Stimulated activated CD4-positive, alpha-beta T cell treated with anti-CD3 and anti-CD28 coated beads, Interleukin-4, amount 100 ng/mL, for 48 hours (primary cell): ENCODE measurements at regions not wholly inside any gene's neighbourhood (a gene's known extent, or its start where the extent isn't known, plus 50 kb on each side); places are given as distances from the start of the nearest gene placed in this dataset.

ENCODE experiments used
- DNase-seq, 2 donors: peaks; one replicate each; pipeline ENCODE4 v3.0.0-alpha.2; 2020; ENCODE audit warnings: low read depth in 2 of 2

DNA sequence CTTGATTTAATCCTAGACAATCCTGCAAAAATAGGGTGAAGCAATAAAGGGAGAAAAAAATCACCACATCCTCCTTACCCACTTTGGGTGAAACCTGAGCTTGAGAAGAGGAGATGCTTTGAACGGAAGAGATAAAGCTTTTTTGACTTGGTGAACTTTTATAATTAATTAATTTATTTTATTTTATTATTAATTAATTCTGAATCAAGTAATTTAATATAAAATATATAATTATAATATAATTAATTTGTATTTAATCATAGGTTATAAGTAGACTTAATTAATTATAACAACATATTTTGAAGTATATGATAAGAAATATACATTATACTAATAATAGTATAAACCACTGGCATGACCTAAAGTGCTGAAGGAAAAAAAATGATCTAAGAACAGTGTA, 2164.8 kb downstream of the LRRC4C start:
- DNase-seq, result no peak

DNA sequence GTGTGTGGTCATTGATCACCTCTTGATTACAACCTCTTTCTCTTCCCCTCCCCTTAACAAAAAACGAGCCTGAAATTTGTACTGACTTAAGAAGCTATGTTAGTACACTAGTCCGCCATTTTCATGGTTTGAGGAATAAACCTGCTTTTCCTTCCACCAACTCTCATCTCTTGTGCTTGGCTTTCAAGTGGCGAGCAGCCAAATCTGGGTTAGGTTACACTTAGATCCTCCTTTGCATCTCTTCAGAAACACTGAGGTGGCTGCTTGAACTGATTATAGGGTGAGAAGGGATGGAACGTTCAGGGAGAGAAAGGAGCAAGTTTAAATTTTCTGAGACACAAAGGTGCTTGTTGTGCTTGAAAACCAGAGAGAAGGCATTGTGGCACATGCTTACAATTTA, 2171.4 kb downstream of the LRRC4C start:
- no peak for DNase-seq

GRCh38 chr11:39268176-39268690, 2191.2 kb downstream of the LRRC4C start:
- DNase-seq, result no peak

DNA sequence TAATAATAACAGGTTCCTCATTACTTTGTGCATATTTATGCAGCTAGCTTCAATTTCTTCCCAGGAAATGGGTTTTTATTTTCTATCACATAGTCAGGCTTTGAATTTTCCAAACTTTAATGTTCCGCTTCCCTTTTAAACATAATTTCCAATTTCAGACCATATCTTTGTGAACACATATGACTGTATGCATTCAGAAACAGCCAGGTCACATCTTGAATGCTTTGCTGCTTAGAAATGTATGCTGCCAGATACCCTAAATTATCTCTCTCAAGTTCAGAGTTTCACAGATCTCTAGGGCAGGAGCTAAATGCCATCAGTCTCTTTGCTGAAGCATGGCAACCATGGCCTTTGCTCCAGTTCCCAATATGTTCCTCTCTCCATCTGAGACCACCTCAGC, 2203.8 kb downstream of the LRRC4C start:
- no peak for DNase-seq

GRCh38 chr11:39249566-39250365, 2209.7 kb downstream of the LRRC4C start:
- DNase-seq, result no peak

- DNase-seq, result no peak
These were observed 2211.8 kb downstream of the LRRC4C start for GRCh38 chr11:39247570-39248137.

DNA sequence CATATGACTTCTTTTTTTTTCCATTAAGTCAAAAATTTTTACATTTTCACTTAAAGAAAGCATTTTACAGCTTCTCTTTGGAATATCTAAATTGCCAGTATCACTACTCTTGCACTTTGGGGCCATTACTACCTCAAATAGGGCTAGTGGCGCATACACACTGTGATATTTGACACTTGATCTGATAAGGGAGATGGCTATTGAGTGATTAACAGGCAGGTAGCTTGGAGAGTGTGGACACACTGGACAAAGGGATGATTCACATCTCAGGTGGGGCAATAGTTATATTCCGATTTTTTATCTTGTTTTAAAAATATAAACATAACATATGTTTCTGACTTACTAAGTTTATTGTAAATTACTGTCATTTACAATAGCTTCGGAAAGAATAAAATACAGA, 2219.9 kb downstream of the LRRC4C start:
- no peak for DNase-seq

GRCh38 chr11:39236916-39237315, 2222.5 kb downstream of the LRRC4C start:
- DNase-seq, result no peak

GRCh38 chr11:39221550-39222138, 2237.8 kb downstream of the LRRC4C start:
- no peak for DNase-seq

DNA sequence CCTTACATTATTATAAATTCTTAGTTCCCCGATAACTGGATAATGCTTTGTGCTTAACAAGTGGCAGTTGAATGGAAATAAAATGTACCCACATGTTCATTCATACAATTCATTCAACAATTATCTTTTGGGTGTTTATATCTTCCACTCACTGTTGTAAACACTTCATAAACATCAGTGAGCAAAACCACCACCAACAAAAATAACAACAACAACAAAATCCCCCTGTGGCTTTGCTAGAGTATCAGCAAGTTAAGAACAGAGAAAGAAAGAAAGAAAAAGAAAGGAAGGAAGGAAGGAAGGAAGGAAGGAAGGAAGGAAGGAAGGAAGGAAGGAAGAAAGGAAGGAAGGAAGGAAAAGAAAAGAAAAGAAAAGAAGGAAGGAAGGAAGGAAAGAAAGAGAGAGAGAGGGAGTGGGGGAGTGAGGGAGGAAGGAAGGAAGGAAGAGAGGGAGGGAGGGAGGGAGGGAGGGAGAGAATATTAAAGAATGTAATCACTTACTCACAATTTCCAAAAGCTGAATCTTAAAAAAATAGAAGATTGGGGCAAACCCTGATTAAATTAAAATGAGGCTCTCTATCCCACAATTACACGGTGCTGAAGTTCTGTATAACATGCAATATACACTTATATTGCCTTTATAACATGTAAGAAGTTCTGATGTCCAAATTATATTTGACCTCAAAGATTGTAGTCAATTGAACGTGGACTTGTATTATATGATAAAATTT, 2238.8 kb downstream of the LRRC4C start:
- DNase-seq, result no peak

- DNase-seq, result no peak
These were observed 2239.4 kb downstream of the LRRC4C start for GRCh38 chr11:39220069-39220468.

DNA sequence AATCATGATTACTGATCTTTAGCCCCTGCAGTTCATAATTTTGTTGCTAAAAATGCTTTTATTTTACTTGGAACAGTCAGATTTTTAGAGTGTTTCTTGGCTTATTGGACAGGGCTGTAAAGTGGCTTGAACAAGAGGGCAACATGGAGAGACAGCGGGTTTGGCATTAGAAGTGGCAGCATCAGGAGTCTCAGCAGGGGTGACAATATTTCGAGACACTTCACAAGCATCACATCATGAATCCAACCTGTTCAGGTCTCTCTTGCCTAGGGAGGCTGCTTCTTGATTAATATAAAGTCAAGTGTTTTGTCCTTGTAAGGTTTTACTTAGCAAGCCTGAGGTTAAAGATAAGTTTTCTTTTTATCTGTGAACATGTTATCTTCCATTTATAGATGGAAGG, 2249.5 kb downstream of the LRRC4C start:
- DNase-seq, result no peak

DNA sequence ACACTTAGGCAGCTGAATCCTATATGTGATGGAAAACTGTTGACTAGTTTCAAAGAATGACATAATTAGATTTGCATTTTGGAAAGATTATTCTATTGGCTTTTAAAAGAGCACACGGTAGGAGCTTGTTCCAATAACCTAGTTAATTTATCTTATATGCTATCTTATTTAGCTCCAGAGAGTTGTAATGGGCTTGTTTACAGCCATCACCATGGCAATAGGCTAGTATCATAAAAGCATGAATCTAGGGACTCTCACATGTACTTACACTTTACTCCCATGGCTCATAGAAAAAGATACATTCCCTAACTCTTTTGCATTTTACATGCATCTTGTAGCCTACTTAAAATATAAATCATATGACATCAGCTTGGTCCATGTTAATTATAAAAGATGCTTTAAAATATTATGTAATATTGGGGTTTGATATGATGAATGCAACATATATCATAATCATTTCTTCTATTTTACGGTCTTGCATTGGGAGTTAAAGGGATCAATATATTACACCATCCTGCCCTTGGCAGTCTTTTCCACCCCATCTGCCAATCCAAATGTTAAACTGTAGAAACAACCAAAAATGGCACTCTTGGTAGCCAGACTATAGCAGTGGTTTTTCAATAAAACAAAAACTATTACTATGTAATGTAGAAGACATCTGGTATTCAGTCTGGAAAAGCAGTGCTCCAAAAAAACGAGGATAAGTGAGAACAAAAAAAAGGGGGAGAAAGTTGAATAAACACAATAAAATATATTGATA, 2254.0 kb downstream of the LRRC4C start:
- no peak for DNase-seq

GRCh38 chr11:39192671-39193070, 2266.8 kb downstream of the LRRC4C start:
- DNase-seq, result no peak

DNA sequence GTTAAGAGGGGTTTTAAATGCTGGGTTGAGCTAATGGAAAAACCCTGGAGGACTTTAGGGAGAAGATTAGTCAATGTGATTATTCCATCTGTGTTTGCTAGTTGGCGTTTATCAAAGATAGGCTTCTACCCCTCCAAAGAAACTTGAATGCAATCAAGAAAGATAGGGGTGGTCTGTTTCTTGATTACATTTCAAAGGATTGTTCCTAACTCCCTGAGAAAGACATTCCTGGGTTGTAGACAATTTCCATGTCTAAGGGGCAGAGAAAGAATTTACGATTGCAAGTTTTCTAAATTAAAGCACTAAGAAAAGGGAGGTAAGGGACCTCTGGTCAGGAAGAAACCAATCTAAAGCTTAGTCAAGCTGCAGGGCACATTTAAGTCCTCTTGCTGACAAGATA, 2268.7 kb downstream of the LRRC4C start:
- DNase-seq, result no peak

- DNase-seq, result no peak
These were observed 2281.8 kb downstream of the LRRC4C start for GRCh38 chr11:39177678-39178077.

DNA sequence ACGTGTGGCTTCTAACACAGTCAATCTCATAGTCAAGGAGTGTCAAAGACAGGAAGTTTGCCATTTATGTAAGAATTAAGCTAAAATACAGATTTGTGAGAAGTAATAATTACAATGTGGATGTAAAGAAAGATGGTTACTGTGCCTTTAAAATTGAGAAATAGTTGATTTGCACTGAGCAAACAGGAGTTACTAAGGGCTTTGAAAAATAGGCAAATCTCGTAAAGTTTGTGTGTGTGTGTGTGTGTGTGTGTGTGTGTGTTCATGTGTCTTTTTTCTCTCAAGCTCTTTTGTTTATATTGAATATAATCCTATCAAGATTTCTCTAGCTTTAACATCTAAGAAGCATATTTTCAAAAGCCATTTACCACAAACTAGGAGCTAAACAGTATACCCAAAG, 2284.5 kb downstream of the LRRC4C start:
- no peak for DNase-seq

DNA sequence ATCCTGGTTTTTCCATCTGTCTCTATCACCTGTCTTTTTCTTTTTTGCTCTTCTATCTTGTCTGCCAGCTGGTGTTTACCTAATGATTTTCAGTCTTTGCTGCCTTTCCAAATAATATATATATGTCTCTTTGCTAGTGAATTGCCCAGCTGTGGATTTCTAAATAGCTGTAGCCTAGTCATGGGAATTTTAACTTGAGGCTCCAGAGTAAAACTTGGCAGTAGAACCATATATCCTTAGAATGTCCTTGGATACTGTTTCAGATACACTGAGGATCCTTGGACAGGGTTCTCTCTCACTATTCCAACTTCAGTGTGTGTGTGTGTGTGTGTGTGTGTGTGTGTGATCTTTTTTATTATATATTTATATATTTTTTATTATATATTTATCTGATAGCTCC, 2285.3 kb downstream of the LRRC4C start:
- no peak for DNase-seq

DNA sequence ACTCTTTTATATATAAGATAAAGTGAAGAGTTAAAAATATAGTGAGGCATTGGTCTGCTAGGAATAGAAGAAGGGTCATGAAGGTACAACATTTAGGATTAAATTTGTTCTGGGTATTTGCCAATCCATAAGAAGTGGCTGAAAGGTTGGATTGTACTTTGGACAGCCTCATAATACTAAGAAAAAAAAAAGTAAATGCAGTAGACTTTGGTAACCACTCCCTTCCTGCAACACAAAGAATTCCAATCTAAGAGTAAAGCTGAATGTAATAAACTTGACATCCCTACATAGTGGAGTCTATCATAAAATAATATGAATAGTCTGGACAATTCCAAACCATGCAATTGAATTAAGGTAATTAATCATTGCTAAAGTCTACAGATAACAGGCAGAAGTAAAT, 2294.4 kb downstream of the LRRC4C start:
- DNase-seq, result no peak

GRCh38 chr11:39149214-39149613, 2310.2 kb downstream of the LRRC4C start:
- DNase-seq, result no peak

DNA sequence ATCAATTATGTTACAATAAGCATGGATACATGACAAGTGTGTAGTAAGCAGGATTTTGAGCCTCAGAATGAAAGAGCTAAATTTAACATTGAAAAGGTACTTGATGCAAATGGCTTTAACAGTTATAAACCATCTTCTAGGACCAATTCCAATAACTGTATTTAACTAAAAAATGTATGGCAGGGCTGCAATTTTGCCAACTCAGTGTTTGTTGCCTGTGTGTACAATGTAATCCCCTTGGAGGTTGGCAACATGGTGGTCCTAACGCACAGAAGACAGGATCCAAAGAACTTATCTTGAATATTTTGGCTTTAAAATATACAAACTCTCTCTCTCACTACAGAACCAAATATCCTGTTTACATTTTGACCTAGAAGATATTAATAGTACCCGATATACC, 2314.1 kb downstream of the LRRC4C start:
- DNase-seq, result no peak
